ENCODE measurements at regions not wholly inside any gene's neighbourhood (a gene's known extent, or its start where the extent isn't known, plus 50 kb on each side); places are given as distances from the start of the nearest gene placed in this dataset.

- CTCF ChIA-PET, result no interaction called here
- no peaks in the 10 kb centered on the region for H3K4me1 ChIP-seq (ENCODE audit: insufficient read depth, low read length, poor library complexity, severe bottlenecking)
- POLR2A ChIA-PET (ENCODE audit: low non-redundant PET), result no interaction called here
- no peaks in the 10 kb centered on the region for H3K36me3 ChIP-seq (ENCODE audit: insufficient read depth, low read length, poor library complexity, severe bottlenecking)
- no peaks in the 10 kb centered on the region for H3K9me3 ChIP-seq (ENCODE audit: low read depth, low read length, poor library complexity, severe bottlenecking)
- no peak for DNase-seq (ENCODE audit: low spot score)
- intact Hi-C loops (cut with micrococcal nuclease; ENCODE audit: unreplicated experiment), result no loop called here
- no peak overlapping the region for H3K27ac ChIP-seq (ENCODE audit: low read depth, low read length, poor library complexity, severe bottlenecking)
- TF ChIP-seq EZH2 (IDR thresholded peaks at IDR 0.05; ENCODE audit: borderline replicate concordance, low read depth, low read length, poor library complexity, severe bottlenecking) (no peak), CTCF (conservative IDR thresholded peaks at IDR 0.05; ENCODE audit: low read depth, low read length) (no peak)
- BruUV-seq (replicated peaks), result no TSS peak
- H3K4me3 ChIP-seq (ENCODE audit: low read depth, low read length, poor library complexity, severe bottlenecking), result no peak overlapping the region
- peaks cover 2% of the 10 kb centered on the region for H3K27me3 ChIP-seq (replicated peaks; ENCODE audit: insufficient read depth, low read depth, low read length, poor library complexity)
These were observed 197.6 kb upstream of the PMEPA1 start for GRCh38 chr20:57907131-57908000.

DNA sequence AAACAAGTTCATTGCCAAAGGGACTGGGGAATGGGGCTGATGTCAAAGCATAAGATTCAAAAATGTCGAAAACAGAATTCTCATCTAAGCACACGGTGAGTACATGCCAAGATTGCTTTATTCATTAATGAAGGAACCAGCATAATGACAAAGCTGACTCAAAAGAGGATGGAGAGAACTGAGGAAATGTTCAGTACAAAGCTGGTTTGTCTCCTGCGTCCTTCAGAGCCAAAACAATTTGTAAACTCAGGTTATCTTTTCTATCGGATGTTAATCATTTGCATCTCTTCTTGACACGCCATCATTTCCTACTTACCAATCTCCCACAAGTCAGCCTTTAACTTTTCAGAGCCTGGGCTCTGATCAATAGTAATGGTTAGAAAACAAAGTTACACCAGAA, 195.6 kb upstream of the PMEPA1 start:
- ChIA-PET POLR2A (ENCODE audit: low non-redundant PET) (no interaction called here), CTCF (no interaction called here)
- Histone ChIP-seq H3K4me3 (ENCODE audit: low read depth, low read length, poor library complexity, severe bottlenecking) (no peak overlapping the region), H3K4me1 (ENCODE audit: insufficient read depth, low read length, poor library complexity, severe bottlenecking) (no peaks in the 10 kb centered on the region), H3K9me3 (ENCODE audit: low read depth, low read length, poor library complexity, severe bottlenecking) (no peaks in the 10 kb centered on the region), H3K27me3 (replicated peaks; ENCODE audit: insufficient read depth, low read depth, low read length, poor library complexity) (peaks cover 2% of the 10 kb centered on the region), H3K36me3 (ENCODE audit: insufficient read depth, low read length, poor library complexity, severe bottlenecking) (no peaks in the 10 kb centered on the region), H3K27ac (ENCODE audit: low read depth, low read length, poor library complexity, severe bottlenecking) (no peak overlapping the region)
- TF ChIP-seq CTCF (conservative IDR thresholded peaks at IDR 0.05; ENCODE audit: low read depth, low read length) (no peak), EZH2 (IDR thresholded peaks at IDR 0.05; ENCODE audit: borderline replicate concordance, low read depth, low read length, poor library complexity, severe bottlenecking) (no peak)
- intact Hi-C loops (cut with micrococcal nuclease; ENCODE audit: unreplicated experiment), result no loop called here
- no peak for DNase-seq (ENCODE audit: low spot score)
- no TSS peak for BruUV-seq (replicated peaks)

- intact Hi-C loops (cut with micrococcal nuclease; ENCODE audit: unreplicated experiment), result no loop called here
- TF ChIP-seq CTCF (conservative IDR thresholded peaks at IDR 0.05; ENCODE audit: low read depth, low read length) (no peak), EZH2 (IDR thresholded peaks at IDR 0.05; ENCODE audit: borderline replicate concordance, low read depth, low read length, poor library complexity, severe bottlenecking) (no peak)
- no peak for DNase-seq (ENCODE audit: low spot score)
- no peaks in the 10 kb centered on the region for H3K9me3 ChIP-seq (ENCODE audit: low read depth, low read length, poor library complexity, severe bottlenecking)
- H3K36me3 ChIP-seq (ENCODE audit: insufficient read depth, low read length, poor library complexity, severe bottlenecking), result no peaks in the 10 kb centered on the region
- no peaks in the 10 kb centered on the region for H3K4me1 ChIP-seq (ENCODE audit: insufficient read depth, low read length, poor library complexity, severe bottlenecking)
- no peak overlapping the region for H3K27ac ChIP-seq (ENCODE audit: low read depth, low read length, poor library complexity, severe bottlenecking)
- ChIA-PET POLR2A (ENCODE audit: low non-redundant PET) (no interaction called here), CTCF (no interaction called here)
- BruUV-seq (replicated peaks), result no TSS peak
- H3K27me3 ChIP-seq (replicated peaks; ENCODE audit: insufficient read depth, low read depth, low read length, poor library complexity), result peaks cover 2% of the 10 kb centered on the region
- no peak overlapping the region for H3K4me3 ChIP-seq (ENCODE audit: low read depth, low read length, poor library complexity, severe bottlenecking)
These were observed 194.7 kb upstream of the PMEPA1 start for GRCh38 chr20:57904314-57905105.
